RPMI7951 (cell line): ENCODE measurements at regions not wholly inside any gene's neighbourhood (a gene's known extent, or its start where the extent isn't known, plus 50 kb on each side); places are given as distances from the start of the nearest gene placed in this dataset.
"Not testable (repeated sequence)": the region's sequence is repeated elsewhere in the genome, so short reads cannot be mapped to it uniquely, and the experiment has no call there.

Experiments
- DNase-seq: peaks from one replicate; pipeline ENCODE4 v3.0.0-alpha.2; 2012; ENCODE audit warnings: low read depth

- DNase-seq, result no peak
These were observed 245.6 kb upstream of the CDH2 start for GRCh38 chr18:28422577-28422976.

- not testable (repeated sequence) for DNase-seq
These were observed 245.0 kb upstream of the CDH2 start for GRCh38 chr18:28421950-28422349.

GRCh38 chr18:28412521-28412920 is 235.6 kb upstream of the CDH2 start:
- peak; percentile 50 for DNase-seq

DNA sequence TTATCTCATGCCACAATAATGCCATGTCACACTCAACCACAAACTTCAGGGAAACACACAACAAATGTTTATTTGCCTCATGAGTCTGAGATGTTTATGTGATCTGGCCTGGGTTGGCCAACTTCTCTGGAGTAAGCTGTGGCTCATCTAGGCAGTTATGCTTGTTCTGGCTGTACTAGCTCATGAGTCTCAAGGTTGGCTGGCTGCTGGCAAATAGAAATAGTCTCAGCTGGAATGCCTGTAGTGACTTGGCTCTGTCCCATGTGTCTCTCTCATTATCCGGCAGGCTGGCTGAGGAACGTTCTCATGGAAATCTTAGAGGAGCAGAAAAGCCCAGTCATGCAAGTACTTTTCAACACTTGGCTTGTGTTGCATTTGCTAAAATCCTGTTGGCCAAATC is 234.9 kb upstream of the CDH2 start:
- peak; percentile 45 for DNase-seq

GRCh38 chr18:28409811-28410210 is 232.9 kb upstream of the CDH2 start:
- DNase-seq, result no peak

DNA sequence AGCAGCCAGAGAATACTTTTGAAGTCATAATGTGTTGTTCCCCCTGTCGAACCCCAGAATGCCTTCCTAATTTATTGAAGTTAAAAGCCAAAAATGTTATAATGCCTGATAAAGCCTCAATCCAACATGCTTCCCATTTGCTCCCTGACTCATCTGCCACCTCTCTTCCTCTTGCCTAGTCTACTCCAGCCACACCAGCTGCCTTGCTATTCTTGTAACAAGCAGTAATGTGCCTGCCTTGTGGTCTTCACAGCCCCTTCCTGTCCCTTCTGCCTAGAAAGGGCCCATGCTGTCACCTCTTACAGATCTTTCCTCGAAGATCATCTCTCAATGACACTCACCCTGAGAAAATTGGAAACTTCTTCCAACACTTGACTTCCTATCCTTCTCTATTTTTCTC is 231.6 kb upstream of the CDH2 start:
- no peak for DNase-seq

DNA sequence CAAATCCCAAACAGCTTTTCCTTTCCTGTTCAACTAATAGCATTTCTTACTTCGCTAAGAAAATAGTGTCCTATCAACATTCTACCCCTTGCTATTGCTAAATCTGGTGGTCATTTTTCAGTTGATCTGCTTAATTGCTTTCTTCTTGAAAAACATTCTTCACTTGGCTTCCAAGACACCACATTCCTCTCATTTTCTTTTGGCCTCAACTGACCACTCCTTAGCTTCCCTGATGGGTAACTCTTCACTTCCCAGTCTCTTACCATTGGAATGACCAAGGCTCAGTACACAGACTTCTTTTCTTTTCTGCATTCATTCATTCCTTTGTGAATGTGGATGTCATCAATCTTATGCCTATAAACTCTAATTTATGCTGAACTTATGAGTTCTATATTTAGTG is 230.8 kb upstream of the CDH2 start:
- DNase-seq, result no peak

DNA sequence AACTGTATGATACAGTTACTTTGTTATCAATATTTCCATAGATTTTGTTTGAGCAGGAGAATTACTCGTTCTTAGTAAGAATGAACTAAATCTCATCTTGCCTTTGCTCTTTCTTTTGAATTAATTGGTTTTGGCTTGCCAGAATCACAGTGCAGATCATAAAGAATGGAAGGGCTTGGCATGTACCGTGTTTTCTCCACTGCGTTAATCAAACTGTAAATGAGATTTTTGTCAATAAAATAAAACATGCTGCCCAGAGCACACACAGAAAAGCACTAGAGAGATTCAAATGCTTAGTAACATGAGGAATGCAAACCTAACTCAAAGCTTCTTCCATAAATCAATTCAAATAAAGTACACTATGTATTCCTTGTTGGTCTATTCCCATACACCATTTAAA is 229.6 kb upstream of the CDH2 start:
- DNase-seq, result no peak

DNA sequence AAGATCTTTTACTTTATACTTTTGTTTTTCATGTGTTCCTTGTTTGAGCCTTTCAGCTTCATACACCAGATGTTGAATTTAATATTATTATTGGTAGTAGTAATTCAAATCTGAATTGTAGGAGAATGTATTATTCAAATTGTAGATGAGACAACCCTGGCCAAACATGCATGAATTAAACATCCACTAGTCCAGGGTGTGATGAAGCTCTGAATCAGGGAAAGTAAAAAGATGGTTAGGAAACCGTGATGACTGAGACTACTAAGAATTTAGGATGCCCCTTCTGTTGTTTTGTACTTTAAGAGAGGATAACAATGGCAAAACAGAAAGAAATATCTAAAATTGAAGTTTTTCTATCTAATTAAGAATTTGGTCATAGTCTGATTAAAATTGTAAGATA is 227.8 kb upstream of the CDH2 start:
- DNase-seq, result no peak

- DNase-seq, result peak; percentile 3
These were observed 222.9 kb upstream of the CDH2 start for GRCh38 chr18:28399781-28400362.

DNA sequence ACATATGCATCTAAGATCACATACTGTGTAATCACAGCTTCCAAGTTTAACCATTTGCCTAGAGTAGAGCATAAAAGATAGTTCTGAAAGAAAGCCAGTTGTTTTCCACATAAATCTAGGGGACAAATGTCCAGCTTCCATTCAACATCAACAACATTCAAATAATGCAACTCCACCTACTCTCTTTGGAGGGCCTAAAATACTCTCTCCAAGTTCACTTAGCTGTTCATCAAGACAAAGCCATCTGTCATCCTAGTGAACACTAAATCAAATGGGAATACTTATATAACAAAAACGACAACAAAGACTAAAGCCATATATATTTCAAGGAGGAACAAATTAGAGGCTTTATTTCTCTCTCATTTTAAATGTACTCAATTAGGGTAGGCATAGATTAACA is 221.5 kb upstream of the CDH2 start:
- DNase-seq, result no peak

DNA sequence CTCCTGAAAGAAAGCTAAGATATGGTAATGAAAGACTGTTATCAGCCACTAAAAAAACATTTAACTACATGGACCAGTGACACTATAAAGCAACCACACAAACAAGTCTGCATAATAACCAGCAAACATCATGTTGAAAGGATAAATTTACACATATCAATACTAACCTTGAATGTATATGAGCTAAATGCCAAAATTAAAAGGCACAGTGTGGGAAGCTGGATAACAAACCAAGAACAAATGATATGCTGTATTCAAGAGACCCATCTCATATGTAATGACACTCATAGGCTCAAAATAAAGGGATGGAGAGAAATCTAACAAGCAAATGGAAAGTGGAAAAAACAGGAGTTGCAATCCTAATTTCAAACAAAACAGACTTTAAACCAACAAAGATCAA is 213.1 kb upstream of the CDH2 start:
- DNase-seq, result no peak

DNA sequence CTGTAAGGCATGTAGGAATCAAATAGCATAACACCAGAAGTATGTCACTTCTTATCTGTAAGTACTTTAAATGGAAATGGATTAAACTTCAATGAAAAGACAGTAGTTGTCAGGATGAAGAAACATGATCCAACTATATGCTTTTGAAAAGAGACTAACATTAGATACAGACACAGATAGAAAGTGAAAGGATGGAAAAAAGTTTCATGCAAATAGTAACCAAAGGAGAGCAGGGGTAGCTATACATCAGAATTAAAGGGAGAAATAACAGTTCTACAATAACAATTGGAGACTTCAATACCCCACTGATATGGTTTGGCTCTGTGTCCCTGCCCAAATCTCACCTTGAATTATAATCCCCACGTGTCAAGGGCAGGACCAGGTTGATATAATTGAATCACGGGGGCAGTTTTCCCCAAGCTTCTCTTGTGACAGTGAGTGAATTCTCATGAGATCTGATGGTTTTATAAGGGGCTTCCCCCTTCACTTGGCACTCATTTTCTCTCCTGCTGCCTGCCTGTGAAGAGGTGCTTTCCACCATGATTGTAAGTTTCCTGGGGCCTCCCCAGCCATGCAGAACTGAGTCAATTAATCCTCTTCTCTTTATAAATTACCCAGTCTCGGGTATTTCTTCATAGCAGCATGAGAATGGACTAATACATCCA is 205.4 kb upstream of the CDH2 start:
- no peak for DNase-seq

GRCh38 chr18:28372186-28372585 is 195.3 kb upstream of the CDH2 start:
- no peak for DNase-seq

DNA sequence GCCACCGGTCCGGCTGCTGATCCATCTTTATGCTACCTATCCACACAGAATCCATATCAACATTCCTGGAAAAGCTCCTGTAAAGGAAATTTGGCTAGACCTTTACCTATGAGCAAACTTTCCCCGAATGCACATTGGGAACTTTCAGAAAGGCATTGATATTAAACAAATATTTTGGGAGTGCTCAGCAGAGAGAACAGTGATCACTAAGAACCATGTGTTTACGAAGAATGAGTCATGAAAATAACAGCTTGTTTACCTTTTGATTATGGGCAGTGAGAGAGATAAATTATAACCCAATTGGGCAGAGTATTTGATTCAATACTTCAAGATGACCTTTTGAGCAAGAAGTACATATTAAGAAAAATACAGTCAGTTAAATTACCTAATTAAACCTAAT is 189.7 kb upstream of the CDH2 start:
- DNase-seq, result no peak

DNA sequence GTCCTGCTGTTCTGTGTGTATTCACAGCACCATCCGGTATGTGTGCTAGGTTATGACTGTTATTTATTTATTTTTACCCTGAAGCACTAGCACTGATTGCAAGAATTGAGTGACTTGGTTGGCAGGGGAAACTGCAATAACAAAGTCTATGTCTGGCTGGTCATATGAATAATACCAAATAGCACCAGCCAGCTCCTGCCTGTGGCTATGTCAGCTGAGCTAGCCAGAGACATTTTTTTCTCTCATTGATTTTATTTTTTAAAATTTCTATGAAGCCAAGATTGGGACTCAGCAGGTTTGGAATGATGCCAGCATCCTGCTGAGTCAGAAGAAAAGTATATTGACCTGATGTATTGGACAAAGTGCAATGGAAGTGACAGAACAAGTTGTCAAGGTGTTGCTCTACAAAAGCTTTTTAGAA is 188.5 kb upstream of the CDH2 start:
- DNase-seq, result peak; percentile 29

- no peak for DNase-seq
These were observed 186.2 kb upstream of the CDH2 start for GRCh38 chr18:28363124-28363523.

- no peak for DNase-seq
These were observed 182.2 kb upstream of the CDH2 start for GRCh38 chr18:28359176-28359575.

GRCh38 chr18:28357766-28358401 is 181.0 kb upstream of the CDH2 start:
- peak; percentile 19 for DNase-seq

GRCh38 chr18:28350821-28351220 is 173.9 kb upstream of the CDH2 start:
- DNase-seq, result no peak

GRCh38 chr18:28342231-28342630 is 165.3 kb upstream of the CDH2 start:
- DNase-seq, result no peak

- no peak for DNase-seq
These were observed 161.4 kb upstream of the CDH2 start for GRCh38 chr18:28338316-28338715.

- no peak for DNase-seq
These were observed 157.6 kb upstream of the CDH2 start for GRCh38 chr18:28334516-28334915.

GRCh38 chr18:28332071-28332470 is 155.1 kb upstream of the CDH2 start:
- no peak for DNase-seq
